AG04449 (cell line): ENCODE measurements at regions not wholly inside any gene's neighbourhood (a gene's known extent, or its start where the extent isn't known, plus 50 kb on each side); places are given as distances from the start of the nearest gene placed in this dataset.

ENCODE experiments used
- CTCF ChIA-PET: fragments of 350-600 bp; formaldehyde crosslinking; extraction: SDS; loops from one replicate; lab custom pipeline; 2021; ENCODE audit warnings: antibody characterized with exemption; lab: Yijun Ruan, JAX
- POLR2A ChIA-PET: fragments of 400-600, 350-600 bp; formaldehyde crosslinking; extraction: SDS; loops from one replicate; lab custom pipeline; 2020; ENCODE audit warnings: antibody characterized with exemption, inconsistent platforms; lab: Yijun Ruan, JAX
- DNase-seq: peaks from one replicate; pipeline ENCODE4 v3.0.0-alpha.2; 2010; ENCODE audit warnings: low read depth, low spot score
- H3K4me3 ChIP-seq: 2 replicates; pipeline ENCODE4 v1.5.1; 2011; ENCODE audit warnings: low read depth, mild to moderate bottlenecking, control low read depth, low read length
- TF ChIP-seq, protein P1 (sequence below): IDR thresholded peaks from one replicate; pipeline ENCODE4 v1.5.1; 2011; ENCODE audit warnings: mild to moderate bottlenecking, moderate library complexity, low read length, control low read depth, inconsistent platforms; ENCODE audit not compliant: insufficient read depth; ENCODE audit errors: missing control alignments

DNA sequence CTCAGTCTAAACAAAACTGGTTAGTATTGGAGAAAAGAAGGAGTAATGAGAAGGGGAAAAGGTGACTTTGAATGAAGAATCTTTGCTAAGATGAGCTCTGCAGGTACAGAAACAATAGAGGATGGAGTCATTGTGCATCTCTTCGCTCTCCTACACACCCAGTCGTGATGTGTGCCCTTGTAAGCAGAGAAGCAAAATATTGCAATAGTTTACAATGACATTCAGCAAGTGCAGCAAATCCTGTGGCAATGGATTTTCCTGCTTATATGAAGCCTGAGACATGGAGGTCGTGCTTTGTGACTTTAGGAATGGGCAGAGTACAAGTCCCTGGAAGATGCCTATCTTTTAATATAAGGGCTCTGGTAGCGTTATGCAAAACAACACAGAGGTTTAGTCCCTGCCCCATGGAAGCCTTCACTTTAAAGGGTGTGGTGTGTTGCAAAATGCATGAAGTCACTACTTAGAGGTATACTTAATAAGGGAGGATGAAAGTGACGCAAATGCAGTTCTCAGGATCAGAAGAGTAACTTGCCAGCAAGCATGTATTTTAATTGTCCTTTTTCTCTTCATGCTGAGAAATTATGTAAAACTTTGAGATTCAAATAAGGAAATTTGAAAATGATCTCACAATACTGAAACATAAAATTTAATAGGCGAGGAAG is 88.0 kb upstream of the IVNS1ABP start:
- TF ChIP-seq, protein P1, sequence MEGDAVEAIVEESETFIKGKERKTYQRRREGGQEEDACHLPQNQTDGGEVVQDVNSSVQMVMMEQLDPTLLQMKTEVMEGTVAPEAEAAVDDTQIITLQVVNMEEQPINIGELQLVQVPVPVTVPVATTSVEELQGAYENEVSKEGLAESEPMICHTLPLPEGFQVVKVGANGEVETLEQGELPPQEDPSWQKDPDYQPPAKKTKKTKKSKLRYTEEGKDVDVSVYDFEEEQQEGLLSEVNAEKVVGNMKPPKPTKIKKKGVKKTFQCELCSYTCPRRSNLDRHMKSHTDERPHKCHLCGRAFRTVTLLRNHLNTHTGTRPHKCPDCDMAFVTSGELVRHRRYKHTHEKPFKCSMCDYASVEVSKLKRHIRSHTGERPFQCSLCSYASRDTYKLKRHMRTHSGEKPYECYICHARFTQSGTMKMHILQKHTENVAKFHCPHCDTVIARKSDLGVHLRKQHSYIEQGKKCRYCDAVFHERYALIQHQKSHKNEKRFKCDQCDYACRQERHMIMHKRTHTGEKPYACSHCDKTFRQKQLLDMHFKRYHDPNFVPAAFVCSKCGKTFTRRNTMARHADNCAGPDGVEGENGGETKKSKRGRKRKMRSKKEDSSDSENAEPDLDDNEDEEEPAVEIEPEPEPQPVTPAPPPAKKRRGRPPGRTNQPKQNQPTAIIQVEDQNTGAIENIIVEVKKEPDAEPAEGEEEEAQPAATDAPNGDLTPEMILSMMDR: no peak
- ChIA-PET POLR2A (no interaction called here), CTCF (no interaction called here)
- H3K4me3 ChIP-seq: no peak overlapping the region
- DNase-seq: no peak

DNA sequence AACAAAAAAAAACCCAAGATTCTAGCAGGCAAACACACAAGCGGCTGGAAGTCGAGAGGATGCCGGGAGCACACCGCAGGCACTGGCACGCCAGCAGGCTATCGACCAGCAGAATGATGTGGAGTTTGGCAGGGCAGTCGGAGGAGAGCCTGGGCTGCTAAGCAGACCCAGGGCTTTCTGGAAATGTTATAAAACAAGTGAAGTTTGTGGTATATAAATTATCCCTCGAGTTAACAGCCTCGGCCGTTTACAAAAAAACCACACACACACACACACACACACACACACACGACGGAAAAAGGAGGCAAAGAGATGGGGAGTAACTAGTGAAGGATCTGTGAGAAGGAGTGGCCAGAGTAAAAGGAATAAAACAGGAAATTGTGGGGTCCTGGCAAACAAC is 87.2 kb upstream of the IVNS1ABP start:
- TF ChIP-seq, protein P1: no peak
- no peak overlapping the region for H3K4me3 ChIP-seq
- CTCF ChIA-PET: no interaction called here
- DNase-seq: no peak
- POLR2A ChIA-PET: no interaction called here

DNA sequence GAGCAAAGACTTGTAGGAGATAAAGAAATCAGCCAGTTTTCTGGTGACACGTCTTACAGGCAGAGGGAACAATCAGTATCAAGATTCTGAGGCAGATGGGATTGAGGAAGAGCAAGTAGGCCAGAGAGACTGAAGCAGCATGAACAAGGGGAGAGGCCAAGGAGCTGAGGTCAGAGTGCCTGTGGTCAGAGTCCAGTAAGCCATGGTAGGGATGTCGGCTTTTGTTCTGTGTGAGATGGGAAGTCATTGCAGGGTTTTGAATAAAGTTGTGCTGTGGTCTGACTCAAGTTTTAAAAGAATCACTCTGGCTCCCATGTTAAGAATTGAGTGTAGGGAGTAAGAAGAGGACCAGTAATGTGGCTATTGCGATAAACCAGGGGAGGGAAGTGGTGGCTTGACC is 85.9 kb upstream of the IVNS1ABP start:
- H3K4me3 ChIP-seq: no peak overlapping the region
- ChIA-PET CTCF (interaction anchor here (0.6 kb wide), 1 partner anchor 16 kb away, joined by 3 read pairs; no protein-coding TSS in a partner anchor), POLR2A (no interaction called here)
- no peak for DNase-seq
- TF ChIP-seq, protein P1: no peak

DNA sequence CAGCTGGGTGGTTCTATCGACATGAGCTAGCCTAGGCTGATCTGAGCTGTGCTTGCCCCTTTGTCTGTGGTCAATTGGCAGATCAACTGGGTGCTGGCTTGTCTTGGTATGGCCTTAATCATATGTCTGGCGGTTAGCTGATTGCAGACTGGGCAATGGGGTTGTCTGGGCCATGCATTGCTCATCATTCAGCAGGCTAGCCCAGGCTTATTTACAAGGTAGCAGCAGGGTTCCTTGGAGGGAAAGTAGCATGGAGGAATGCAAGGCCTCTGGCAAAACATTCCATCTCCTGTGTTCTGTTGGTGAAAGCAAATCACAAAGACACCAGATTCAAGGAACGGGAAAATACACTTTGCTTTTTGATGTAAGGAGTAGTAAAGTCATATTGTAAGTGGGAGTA is 84.0 kb upstream of the IVNS1ABP start:
- CTCF ChIA-PET: interaction anchor here (0.6 kb wide), 1 partner anchor 264 kb away, joined by 3 read pairs; no protein-coding TSS in a partner anchor
- peak; percentile 34 for DNase-seq
- no peak overlapping the region for H3K4me3 ChIP-seq
- TF ChIP-seq, protein P1: no peak
- POLR2A ChIA-PET: interaction anchor here (1.1 kb wide), 1 partner anchor 24 kb away, joined by 3 read pairs; no protein-coding TSS in a partner anchor

DNA sequence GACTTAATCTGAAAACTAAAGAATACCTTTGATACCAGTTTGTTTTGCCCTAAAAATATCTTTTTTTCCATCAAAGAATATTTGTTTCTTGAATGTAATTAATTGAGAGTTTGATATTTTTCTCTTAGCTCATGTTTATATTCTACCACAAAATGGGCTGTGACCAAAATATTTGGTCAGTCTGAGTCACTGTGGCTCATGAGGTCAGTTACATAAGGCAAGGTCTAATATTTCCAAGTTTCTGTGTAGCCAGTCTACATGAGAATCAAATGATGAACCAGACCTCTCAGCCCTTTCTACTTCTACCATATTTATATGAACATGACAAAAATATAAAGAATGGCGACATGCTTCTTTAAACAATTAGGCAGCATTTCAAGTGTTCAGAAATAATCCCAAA is 83.0 kb upstream of the IVNS1ABP start:
- ChIA-PET CTCF (no interaction called here), POLR2A (no interaction called here)
- DNase-seq: peak; percentile 36
- no peak overlapping the region for H3K4me3 ChIP-seq
- TF ChIP-seq, protein P1: no peak

DNA sequence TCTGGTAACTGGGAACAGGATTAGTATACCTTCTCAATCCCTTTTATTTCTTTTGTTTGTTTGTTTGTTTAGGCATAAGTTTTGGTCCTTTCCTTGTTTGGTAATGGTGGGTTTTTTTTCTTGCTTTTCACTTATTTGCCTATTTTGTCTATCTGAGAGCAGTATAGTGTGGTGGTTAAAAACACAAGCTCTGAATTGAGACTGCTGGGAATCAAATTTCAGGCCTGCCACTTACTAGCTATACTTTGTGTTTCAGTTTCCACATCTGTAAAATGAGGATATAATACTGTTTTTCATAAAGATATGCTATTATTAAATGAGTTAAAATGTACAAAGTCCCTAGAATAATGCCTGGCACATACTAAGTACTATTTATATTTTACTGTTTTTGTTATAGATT is 81.6 kb upstream of the IVNS1ABP start:
- TF ChIP-seq, protein P1: no peak
- DNase-seq: no peak
- H3K4me3 ChIP-seq: no peak overlapping the region
- ChIA-PET CTCF (interaction anchor here (1.0 kb wide), 1 partner anchor 17 kb away, joined by 3 read pairs; no protein-coding TSS in a partner anchor), POLR2A (no interaction called here)
